ENCODE measurements at regions not wholly inside any gene's neighbourhood (a gene's known extent, or its start where the extent isn't known, plus 50 kb on each side); places are given as distances from the start of the nearest gene placed in this dataset.
"Not testable (repeated sequence)": the region's sequence is repeated elsewhere in the genome, so short reads cannot be mapped to it uniquely, and the experiment has no call there.

GRCh38 chr3:75394562-75395360 lies 269.4 kb upstream of the FRG2C start:
- DNase-seq (ENCODE audit: low read depth) = not testable (repeated sequence)

- DNase-seq (ENCODE audit: low read depth) = no peak
Measured at GRCh38 chr3:75395580-75396315, 268.4 kb upstream of the FRG2C start.

GRCh38 chr3:75396316-75396802 lies 267.8 kb upstream of the FRG2C start:
- no peak for DNase-seq (ENCODE audit: low read depth)

- DNase-seq (ENCODE audit: low read depth) = not testable (repeated sequence)
Measured at GRCh38 chr3:75397486-75397885, 266.6 kb upstream of the FRG2C start.

- DNase-seq (ENCODE audit: low read depth) = not testable (repeated sequence)
Measured at GRCh38 chr3:75422101-75422945, 241.8 kb upstream of the FRG2C start.

- not testable (repeated sequence) for DNase-seq (ENCODE audit: low read depth)
Measured at GRCh38 chr3:75425379-75425778, 238.7 kb upstream of the FRG2C start.

GRCh38 chr3:75427486-75427885 lies 236.6 kb upstream of the FRG2C start:
- not testable (repeated sequence) for DNase-seq (ENCODE audit: low read depth)

GRCh38 chr3:75427906-75428305 lies 236.2 kb upstream of the FRG2C start:
- not testable (repeated sequence) for DNase-seq (ENCODE audit: low read depth)

- peak; percentile 55 for DNase-seq (ENCODE audit: low read depth)
Measured at GRCh38 chr3:75429561-75430220, 234.4 kb upstream of the FRG2C start.

- DNase-seq (ENCODE audit: low read depth) = not testable (repeated sequence)
Measured at GRCh38 chr3:75430406-75430805, 233.7 kb upstream of the FRG2C start.

- not testable (repeated sequence) for DNase-seq (ENCODE audit: low read depth)
Measured at GRCh38 chr3:75431120-75431519, 233.0 kb upstream of the FRG2C start.

GRCh38 chr3:75432466-75432865 lies 231.7 kb upstream of the FRG2C start:
- not testable (repeated sequence) for DNase-seq (ENCODE audit: low read depth)

- DNase-seq (ENCODE audit: low read depth) = not testable (repeated sequence)
Measured at GRCh38 chr3:75432885-75433284, 231.2 kb upstream of the FRG2C start.

- not testable (repeated sequence) for DNase-seq (ENCODE audit: low read depth)
Measured at GRCh38 chr3:75433295-75433694, 230.8 kb upstream of the FRG2C start.

GRCh38 chr3:75434276-75434912 lies 229.7 kb upstream of the FRG2C start:
- not testable (repeated sequence) for DNase-seq (ENCODE audit: low read depth)

- peak; percentile 96 for DNase-seq (ENCODE audit: low read depth)
Measured at GRCh38 chr3:75434913-75435793, 229.0 kb upstream of the FRG2C start.

- DNase-seq (ENCODE audit: low read depth) = not testable (repeated sequence)
Measured at GRCh38 chr3:75435794-75436400, 228.2 kb upstream of the FRG2C start.

- DNase-seq (ENCODE audit: low read depth) = not testable (repeated sequence)
Measured at GRCh38 chr3:75440986-75441385, 223.1 kb upstream of the FRG2C start.

- not testable (repeated sequence) for DNase-seq (ENCODE audit: low read depth)
Measured at GRCh38 chr3:75444634-75445033, 219.5 kb upstream of the FRG2C start.

All from stimulated activated CD8-positive, alpha-beta memory T cell treated with anti-CD3 and anti-CD28 coated beads, Interleukin-12 subunit alpha, Interleukin-12 subunit beta, amount 100 ng/mL, for 1 hour (primary cell).